WTC11 (cell line): ENCODE measurements at regions not wholly inside any gene's neighbourhood (a gene's known extent, or its start where the extent isn't known, plus 50 kb on each side); places are given as distances from the start of the nearest gene placed in this dataset.

Source experiments
- ATAC-seq: fragments of 200-7000 bp; cut with Tn5 transposase; 2 replicates; pipeline ENCODE4 v1.10.0; 2021; ENCODE audit warnings: mild to moderate bottlenecking, moderate library complexity
- CTCF ChIA-PET: fragments of 300-600 bp; sonication (Branson Sonifier 250); formaldehyde crosslinking; loops from one replicate; lab custom pipeline; 2021; ENCODE audit warnings: antibody characterized with exemption; lab: Charles Lee
- POLR2A ChIA-PET: fragments of 350-600 bp; sonication (Branson Sonifier 250); formaldehyde crosslinking; loops from one replicate; lab custom pipeline; 2021; ENCODE audit warnings: antibody characterized with exemption; lab: Charles Lee
- DNase-seq: peaks from one replicate; pipeline ENCODE4 v3.0.0; 2021; ENCODE audit warnings: low spot score
- H3K27ac Mint-ChIP-seq: 2 replicates; pipeline ENCODE4 v1.8.0; 2021; ENCODE audit warnings: mixed read lengths
- H3K27me3 Mint-ChIP-seq: 2 replicates; pipeline ENCODE4 v1.8.0; 2021; ENCODE audit warnings: low read depth, mild to moderate bottlenecking, moderate library complexity, mixed read lengths
- H3K36me3 Mint-ChIP-seq: 2 replicates; pipeline ENCODE4 v1.8.0; 2021; ENCODE audit warnings: mixed read lengths
- H3K4me1 Mint-ChIP-seq: 2 replicates; pipeline ENCODE4 v1.8.0; 2022; ENCODE audit warnings: mixed read lengths
- H3K4me3 Mint-ChIP-seq: 2 replicates; pipeline ENCODE4 v1.8.0; 2021; ENCODE audit warnings: mild to moderate bottlenecking, moderate library complexity, mixed read lengths
- H3K9me3 Mint-ChIP-seq: 2 replicates; pipeline ENCODE4 v1.8.0; 2021; ENCODE audit warnings: mixed read lengths
- CBFB ChIP-seq: sonication (generic); formaldehyde crosslinking; IDR thresholded peaks from 2 replicates; pipeline ENCODE4 v1.8.1; 2022; ENCODE audit warnings: mild to moderate bottlenecking, low read depth, missing genetic modification reagents
- CREM ChIP-seq: sonication (generic); formaldehyde crosslinking; IDR thresholded peaks from 2 replicates; pipeline ENCODE4 v1.8.1; 2022; ENCODE audit warnings: mild to moderate bottlenecking, missing genetic modification reagents, moderate library complexity
- FOXK1 ChIP-seq: sonication (generic); formaldehyde crosslinking; IDR thresholded peaks from 2 replicates; pipeline ENCODE4 v1.8.0; 2022; ENCODE audit warnings: mild to moderate bottlenecking, moderate library complexity, missing genetic modification reagents
- HMGA2 ChIP-seq: fragments of 250-450 bp; sonication (Bioruptor Pico); IDR thresholded peaks from 2 replicates; pipeline ENCODE4 v1.4.0; 2021; ENCODE audit warnings: mild to moderate bottlenecking, moderate library complexity
- JUN ChIP-seq: sonication (generic); formaldehyde crosslinking; IDR thresholded peaks from 2 replicates; pipeline ENCODE4 v1.8.0; 2023; ENCODE audit warnings: mild to moderate bottlenecking, missing genetic modification reagents
- MYBL2 ChIP-seq: sonication (generic); formaldehyde crosslinking; IDR thresholded peaks from 2 replicates; pipeline ENCODE4 v1.8.1; 2023; ENCODE audit warnings: mild to moderate bottlenecking, moderate library complexity, missing genetic modification reagents
- PRRX2 ChIP-seq: fragments of 250-450 bp; sonication (Bioruptor Pico); IDR thresholded peaks from 2 replicates; pipeline ENCODE4 v1.8.0; 2021; ENCODE audit warnings: mild to moderate bottlenecking
- RELA ChIP-seq: sonication (generic); formaldehyde crosslinking; IDR thresholded peaks from 2 replicates; pipeline ENCODE4 v1.8.1; 2022; ENCODE audit warnings: missing genetic modification reagents, mild to moderate bottlenecking, borderline replicate concordance
- RORB ChIP-seq: fragments of 250-450 bp; sonication (Bioruptor Pico); IDR thresholded peaks from 2 replicates; pipeline ENCODE4 v1.9.0; 2021; ENCODE audit warnings: mild to moderate bottlenecking
- SMAD4 ChIP-seq: sonication (generic); formaldehyde crosslinking; IDR thresholded peaks from 2 replicates; pipeline ENCODE4 v1.8.0; 2022; ENCODE audit warnings: mild to moderate bottlenecking, missing genetic modification reagents
- TP53 ChIP-seq: sonication (generic); formaldehyde crosslinking; IDR thresholded peaks from 2 replicates; pipeline ENCODE4 v1.8.1; 2023; ENCODE audit warnings: mild to moderate bottlenecking, missing genetic modification reagents
- ZNF138 ChIP-seq: sonication (generic); formaldehyde crosslinking; conservative IDR thresholded peaks from 2 replicates; pipeline ENCODE4 v1.8.1; 2022; ENCODE audit warnings: mild to moderate bottlenecking, moderate library complexity, missing genetic modification reagents
- ZNF219 ChIP-seq: sonication (generic); formaldehyde crosslinking; IDR thresholded peaks from 2 replicates; pipeline ENCODE4 v1.8.0; 2023; ENCODE audit warnings: missing genetic modification reagents, mild to moderate bottlenecking, borderline replicate concordance
- TF ChIP-seq, protein P1 (sequence below): sonication (generic); formaldehyde crosslinking; IDR thresholded peaks from 2 replicates; pipeline ENCODE4 v1.8.0; 2023; ENCODE audit warnings: missing genetic modification reagents
- TF ChIP-seq, protein P2 (sequence below): sonication (generic); formaldehyde crosslinking; IDR thresholded peaks from 2 replicates; pipeline ENCODE4 v1.8.1; 2023; ENCODE audit warnings: mild to moderate bottlenecking, missing genetic modification reagents, borderline replicate concordance
- TF ChIP-seq, protein P3 (sequence below): sonication (generic); formaldehyde crosslinking; IDR thresholded peaks from 2 replicates; pipeline ENCODE4 v1.8.0; 2022; ENCODE audit warnings: mild to moderate bottlenecking, missing genetic modification reagents
- TF ChIP-seq, protein P4 (sequence below): sonication (generic); formaldehyde crosslinking; IDR thresholded peaks from 2 replicates; pipeline ENCODE4 v1.8.1; 2023; ENCODE audit warnings: mild to moderate bottlenecking, missing genetic modification reagents, moderate library complexity
- TF ChIP-seq, protein P5 (sequence below): sonication (generic); formaldehyde crosslinking; IDR thresholded peaks from 2 replicates; pipeline ENCODE4 v1.8.1; 2023; ENCODE audit warnings: mild to moderate bottlenecking, missing genetic modification reagents, moderate library complexity
- TF ChIP-seq, protein P6 (sequence below): fragments of 250-450 bp; sonication (Bioruptor Pico); IDR thresholded peaks from 2 replicates; pipeline ENCODE4 v1.9.0; 2021; ENCODE audit warnings: mild to moderate bottlenecking, borderline replicate concordance

DNA sequence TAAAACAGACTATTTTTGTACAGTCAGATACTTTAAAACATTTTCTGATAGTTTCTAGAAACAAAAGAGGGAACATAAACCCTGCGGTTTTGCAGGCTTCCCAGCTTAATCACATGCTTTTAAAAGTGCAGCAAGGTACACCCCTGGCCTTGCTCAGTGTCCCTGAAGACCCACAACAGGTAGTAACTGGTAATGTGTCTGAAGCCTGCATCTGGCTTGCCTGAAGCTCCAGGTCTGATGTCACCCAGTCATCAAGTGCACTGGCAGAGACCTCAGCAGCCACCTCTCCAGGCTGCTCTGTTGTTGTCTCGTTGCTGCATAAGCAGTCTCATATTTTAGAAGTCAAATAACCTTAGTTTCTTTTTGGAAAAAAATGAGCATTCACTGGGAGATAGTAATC is 376.1 kb upstream of the MTPN start (continued):
- TF ChIP-seq HMGA2 (CRISPR knock-in tag), result no peak

DNA sequence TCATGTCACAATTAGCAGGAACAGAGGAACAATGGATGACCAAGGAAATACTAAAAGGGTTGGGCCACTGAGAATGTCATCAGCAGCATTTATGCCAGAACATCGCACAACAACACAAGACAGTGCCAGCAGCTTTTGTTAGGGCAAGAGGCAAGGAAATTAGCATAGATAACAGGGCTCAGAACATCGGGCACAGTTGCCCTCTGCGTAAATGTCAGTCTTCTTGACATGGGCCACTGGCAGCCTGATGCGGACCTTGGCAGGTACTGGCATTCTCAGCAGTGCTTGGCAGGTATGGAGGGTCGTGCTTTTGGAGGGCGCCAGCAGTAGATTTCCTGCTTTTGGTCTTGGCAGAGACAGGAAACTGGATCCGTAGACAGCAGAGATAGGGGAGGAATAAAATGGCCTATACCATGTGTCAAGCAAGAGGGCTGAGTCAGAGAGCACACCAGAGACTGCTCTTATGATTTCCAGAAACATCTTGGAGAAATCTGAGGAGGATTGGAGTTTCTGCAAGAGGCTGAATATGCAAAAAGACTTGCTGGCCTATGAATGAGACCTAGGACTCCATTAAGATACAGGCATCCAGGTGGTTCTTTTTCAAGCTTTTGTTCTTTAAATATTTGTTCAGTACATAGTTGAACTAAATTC is 371.5 kb upstream of the MTPN start:
- TF ChIP-seq ZNF219 (CRISPR knock-in tag), result no peak
- no peak for TF ChIP-seq FOXK1 (CRISPR knock-in tag)
- TF ChIP-seq MYBL2 (CRISPR knock-in tag), result no peak
- TF ChIP-seq, protein P1, sequence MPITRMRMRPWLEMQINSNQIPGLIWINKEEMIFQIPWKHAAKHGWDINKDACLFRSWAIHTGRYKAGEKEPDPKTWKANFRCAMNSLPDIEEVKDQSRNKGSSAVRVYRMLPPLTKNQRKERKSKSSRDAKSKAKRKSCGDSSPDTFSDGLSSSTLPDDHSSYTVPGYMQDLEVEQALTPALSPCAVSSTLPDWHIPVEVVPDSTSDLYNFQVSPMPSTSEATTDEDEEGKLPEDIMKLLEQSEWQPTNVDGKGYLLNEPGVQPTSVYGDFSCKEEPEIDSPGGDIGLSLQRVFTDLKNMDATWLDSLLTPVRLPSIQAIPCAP (CRISPR knock-in tag), result no peak
- TF ChIP-seq TP53, result no peak
- TF ChIP-seq SMAD4 (CRISPR knock-in tag), result no peak
- TF ChIP-seq RELA (CRISPR knock-in tag), result no peak
- TF ChIP-seq ZNF138, result no peak
- TF ChIP-seq CREM, result no peak
- TF ChIP-seq, protein P2, sequence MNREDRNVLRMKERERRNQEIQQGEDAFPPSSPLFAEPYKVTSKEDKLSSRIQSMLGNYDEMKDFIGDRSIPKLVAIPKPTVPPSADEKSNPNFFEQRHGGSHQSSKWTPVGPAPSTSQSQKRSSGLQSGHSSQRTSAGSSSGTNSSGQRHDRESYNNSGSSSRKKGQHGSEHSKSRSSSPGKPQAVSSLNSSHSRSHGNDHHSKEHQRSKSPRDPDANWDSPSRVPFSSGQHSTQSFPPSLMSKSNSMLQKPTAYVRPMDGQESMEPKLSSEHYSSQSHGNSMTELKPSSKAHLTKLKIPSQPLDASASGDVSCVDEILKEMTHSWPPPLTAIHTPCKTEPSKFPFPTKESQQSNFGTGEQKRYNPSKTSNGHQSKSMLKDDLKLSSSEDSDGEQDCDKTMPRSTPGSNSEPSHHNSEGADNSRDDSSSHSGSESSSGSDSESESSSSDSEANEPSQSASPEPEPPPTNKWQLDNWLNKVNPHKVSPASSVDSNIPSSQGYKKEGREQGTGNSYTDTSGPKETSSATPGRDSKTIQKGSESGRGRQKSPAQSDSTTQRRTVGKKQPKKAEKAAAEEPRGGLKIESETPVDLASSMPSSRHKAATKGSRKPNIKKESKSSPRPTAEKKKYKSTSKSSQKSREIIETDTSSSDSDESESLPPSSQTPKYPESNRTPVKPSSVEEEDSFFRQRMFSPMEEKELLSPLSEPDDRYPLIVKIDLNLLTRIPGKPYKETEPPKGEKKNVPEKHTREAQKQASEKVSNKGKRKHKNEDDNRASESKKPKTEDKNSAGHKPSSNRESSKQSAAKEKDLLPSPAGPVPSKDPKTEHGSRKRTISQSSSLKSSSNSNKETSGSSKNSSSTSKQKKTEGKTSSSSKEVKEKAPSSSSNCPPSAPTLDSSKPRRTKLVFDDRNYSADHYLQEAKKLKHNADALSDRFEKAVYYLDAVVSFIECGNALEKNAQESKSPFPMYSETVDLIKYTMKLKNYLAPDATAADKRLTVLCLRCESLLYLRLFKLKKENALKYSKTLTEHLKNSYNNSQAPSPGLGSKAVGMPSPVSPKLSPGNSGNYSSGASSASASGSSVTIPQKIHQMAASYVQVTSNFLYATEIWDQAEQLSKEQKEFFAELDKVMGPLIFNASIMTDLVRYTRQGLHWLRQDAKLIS, result no peak
- TF ChIP-seq, protein P3, sequence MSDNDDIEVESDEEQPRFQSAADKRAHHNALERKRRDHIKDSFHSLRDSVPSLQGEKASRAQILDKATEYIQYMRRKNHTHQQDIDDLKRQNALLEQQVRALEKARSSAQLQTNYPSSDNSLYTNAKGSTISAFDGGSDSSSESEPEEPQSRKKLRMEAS, result no peak
- no peak for TF ChIP-seq RORB
- no peak for TF ChIP-seq JUN
- no peak for TF ChIP-seq PRRX2
- no peak for TF ChIP-seq CBFB (CRISPR knock-in tag)
- TF ChIP-seq, protein P4, sequence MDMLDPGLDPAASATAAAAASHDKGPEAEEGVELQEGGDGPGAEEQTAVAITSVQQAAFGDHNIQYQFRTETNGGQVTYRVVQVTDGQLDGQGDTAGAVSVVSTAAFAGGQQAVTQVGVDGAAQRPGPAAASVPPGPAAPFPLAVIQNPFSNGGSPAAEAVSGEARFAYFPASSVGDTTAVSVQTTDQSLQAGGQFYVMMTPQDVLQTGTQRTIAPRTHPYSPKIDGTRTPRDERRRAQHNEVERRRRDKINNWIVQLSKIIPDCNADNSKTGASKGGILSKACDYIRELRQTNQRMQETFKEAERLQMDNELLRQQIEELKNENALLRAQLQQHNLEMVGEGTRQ (CRISPR knock-in tag), result no peak
- TF ChIP-seq, protein P5, sequence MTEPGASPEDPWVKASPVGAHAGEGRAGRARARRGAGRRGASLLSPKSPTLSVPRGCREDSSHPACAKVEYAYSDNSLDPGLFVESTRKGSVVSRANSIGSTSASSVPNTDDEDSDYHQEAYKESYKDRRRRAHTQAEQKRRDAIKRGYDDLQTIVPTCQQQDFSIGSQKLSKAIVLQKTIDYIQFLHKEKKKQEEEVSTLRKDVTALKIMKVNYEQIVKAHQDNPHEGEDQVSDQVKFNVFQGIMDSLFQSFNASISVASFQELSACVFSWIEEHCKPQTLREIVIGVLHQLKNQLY, result no peak
- TF ChIP-seq, protein P6, sequence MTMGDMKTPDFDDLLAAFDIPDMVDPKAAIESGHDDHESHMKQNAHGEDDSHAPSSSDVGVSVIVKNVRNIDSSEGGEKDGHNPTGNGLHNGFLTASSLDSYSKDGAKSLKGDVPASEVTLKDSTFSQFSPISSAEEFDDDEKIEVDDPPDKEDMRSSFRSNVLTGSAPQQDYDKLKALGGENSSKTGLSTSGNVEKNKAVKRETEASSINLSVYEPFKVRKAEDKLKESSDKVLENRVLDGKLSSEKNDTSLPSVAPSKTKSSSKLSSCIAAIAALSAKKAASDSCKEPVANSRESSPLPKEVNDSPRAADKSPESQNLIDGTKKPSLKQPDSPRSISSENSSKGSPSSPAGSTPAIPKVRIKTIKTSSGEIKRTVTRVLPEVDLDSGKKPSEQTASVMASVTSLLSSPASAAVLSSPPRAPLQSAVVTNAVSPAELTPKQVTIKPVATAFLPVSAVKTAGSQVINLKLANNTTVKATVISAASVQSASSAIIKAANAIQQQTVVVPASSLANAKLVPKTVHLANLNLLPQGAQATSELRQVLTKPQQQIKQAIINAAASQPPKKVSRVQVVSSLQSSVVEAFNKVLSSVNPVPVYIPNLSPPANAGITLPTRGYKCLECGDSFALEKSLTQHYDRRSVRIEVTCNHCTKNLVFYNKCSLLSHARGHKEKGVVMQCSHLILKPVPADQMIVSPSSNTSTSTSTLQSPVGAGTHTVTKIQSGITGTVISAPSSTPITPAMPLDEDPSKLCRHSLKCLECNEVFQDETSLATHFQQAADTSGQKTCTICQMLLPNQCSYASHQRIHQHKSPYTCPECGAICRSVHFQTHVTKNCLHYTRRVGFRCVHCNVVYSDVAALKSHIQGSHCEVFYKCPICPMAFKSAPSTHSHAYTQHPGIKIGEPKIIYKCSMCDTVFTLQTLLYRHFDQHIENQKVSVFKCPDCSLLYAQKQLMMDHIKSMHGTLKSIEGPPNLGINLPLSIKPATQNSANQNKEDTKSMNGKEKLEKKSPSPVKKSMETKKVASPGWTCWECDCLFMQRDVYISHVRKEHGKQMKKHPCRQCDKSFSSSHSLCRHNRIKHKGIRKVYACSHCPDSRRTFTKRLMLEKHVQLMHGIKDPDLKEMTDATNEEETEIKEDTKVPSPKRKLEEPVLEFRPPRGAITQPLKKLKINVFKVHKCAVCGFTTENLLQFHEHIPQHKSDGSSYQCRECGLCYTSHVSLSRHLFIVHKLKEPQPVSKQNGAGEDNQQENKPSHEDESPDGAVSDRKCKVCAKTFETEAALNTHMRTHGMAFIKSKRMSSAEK (CRISPR knock-in tag), result no peak
- Mint-ChIP-seq H3K4me1 (no peaks in the 10 kb centered on the region; the same call in 1 of the 2 replicates), H3K4me3 (no peak overlapping the region), H3K27ac (no peak overlapping the region), H3K36me3 (no peaks in the 10 kb centered on the region), H3K27me3 (no peaks in the 10 kb centered on the region), H3K9me3 (no peaks in the 10 kb centered on the region)
- POLR2A ChIA-PET, result no interaction called here
- DNase-seq, result no peak
- no peak for ATAC-seq
- CTCF ChIA-PET, result no interaction called here
